ENCODE measurements at regions not wholly inside any gene's neighbourhood (a gene's known extent, or its start where the extent isn't known, plus 50 kb on each side); places are given as distances from the start of the nearest gene placed in this dataset.

DNA sequence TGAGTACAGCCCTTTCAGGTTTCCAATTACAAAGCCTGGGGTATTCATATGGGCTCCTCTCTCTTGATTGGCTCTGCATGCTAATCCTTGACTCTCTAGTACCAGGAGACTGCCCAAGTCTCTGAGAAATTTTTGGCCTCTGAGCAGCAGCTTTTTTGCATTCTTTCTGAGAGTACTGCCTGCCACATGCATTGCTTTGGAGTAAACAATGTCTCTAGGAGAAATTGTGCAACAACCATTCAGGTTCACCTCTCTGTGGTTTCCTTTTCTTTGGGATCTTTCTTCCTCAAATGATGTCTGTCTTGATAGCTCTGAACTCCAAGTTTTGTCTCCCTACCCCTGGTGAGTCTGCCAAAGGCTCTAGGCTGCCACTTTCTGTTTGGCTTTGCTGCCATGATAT, 115.8 kb upstream of the SETBP1 start:
- intact Hi-C loops (cut with DNase I): no loop called here

DNA sequence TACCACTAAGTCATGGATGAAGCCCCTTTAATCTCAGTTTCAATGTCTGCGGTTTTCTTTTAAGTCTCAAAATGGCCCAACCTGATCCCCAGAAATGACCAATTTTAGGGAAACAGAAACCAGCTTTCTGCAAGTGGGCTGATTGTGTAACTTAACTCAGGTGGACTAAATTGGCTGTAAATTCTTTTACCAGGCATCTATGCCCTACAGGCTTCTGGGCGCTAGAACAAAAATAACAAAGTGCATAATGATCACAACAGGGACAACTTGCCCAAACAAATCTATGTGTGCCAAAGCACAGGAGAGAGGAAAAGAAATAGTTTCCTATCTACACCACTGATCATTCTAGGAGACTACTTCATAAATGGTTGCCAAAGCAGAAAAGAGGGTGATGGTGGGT, 112.3 kb upstream of the SETBP1 start:
- H3K36me3 ChIP-seq: no peaks in the 10 kb centered on the region
- DNase-seq: no peak
- H3K4me1 ChIP-seq (ENCODE audit: insufficient read depth): no peaks in the 10 kb centered on the region
- TF ChIP-seq EP300 (IDR thresholded peaks at IDR 0.05): no peak
- H3K27me3 ChIP-seq: no peaks in the 10 kb centered on the region
- H3K27ac ChIP-seq: no peak overlapping the region
- intact Hi-C loops (cut with DNase I): no loop called here
- WGBS, 3 donors: 93 to 97% (median 96%) methylated on average over 2 of the region's 2 CpGs
- no peak overlapping the region for H3K4me3 ChIP-seq
- H3K9me3 ChIP-seq: no peaks in the 10 kb centered on the region

More for the DNA sequence above, 115.8 kb upstream of the SETBP1 start:
- Histone ChIP-seq H3K27me3 (no peaks in the 10 kb centered on the region), H3K4me3 (no peak overlapping the region), H3K27ac (no peak overlapping the region), H3K36me3 (no peaks in the 10 kb centered on the region), H3K4me1 (ENCODE audit: insufficient read depth) (no peaks in the 10 kb centered on the region), H3K9me3 (no peaks in the 10 kb centered on the region)
- no peak for DNase-seq
- TF ChIP-seq EP300 (IDR thresholded peaks at IDR 0.05) (no peak), POLR2A (IDR thresholded peaks at IDR 0.05) (no peak)
- TF ChIP-seq, protein P1, sequence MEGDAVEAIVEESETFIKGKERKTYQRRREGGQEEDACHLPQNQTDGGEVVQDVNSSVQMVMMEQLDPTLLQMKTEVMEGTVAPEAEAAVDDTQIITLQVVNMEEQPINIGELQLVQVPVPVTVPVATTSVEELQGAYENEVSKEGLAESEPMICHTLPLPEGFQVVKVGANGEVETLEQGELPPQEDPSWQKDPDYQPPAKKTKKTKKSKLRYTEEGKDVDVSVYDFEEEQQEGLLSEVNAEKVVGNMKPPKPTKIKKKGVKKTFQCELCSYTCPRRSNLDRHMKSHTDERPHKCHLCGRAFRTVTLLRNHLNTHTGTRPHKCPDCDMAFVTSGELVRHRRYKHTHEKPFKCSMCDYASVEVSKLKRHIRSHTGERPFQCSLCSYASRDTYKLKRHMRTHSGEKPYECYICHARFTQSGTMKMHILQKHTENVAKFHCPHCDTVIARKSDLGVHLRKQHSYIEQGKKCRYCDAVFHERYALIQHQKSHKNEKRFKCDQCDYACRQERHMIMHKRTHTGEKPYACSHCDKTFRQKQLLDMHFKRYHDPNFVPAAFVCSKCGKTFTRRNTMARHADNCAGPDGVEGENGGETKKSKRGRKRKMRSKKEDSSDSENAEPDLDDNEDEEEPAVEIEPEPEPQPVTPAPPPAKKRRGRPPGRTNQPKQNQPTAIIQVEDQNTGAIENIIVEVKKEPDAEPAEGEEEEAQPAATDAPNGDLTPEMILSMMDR (IDR thresholded peaks at IDR 0.05): no peak

DNA sequence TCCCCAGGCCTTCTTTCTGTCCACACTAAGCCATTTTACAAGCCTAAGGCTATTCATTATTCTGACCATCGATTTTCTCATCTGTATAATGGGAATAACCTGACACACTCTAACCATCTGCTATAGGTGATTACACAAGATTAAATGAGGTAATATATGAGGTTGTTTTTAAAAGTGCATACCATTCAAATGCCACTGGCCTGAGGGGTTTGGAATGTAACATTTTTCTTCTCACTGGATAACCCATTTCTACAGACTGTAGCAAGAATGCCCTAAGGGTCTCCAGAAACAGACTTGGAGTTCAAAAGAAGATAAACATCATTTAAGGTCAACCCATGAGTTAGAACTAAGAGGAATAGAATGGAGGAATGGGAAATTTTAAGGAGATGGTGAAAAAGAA, 111.7 kb upstream of the SETBP1 start:
- 82 to 100% (median 85%) methylated on average over 1 of the region's 1 CpG for WGBS, 3 donors
- no peaks in the 10 kb centered on the region for H3K27me3 ChIP-seq
- intact Hi-C loops (cut with DNase I): no loop called here
- no peaks in the 10 kb centered on the region for H3K9me3 ChIP-seq
- no peak for DNase-seq
- H3K4me1 ChIP-seq (ENCODE audit: insufficient read depth): no peaks in the 10 kb centered on the region
- no peaks in the 10 kb centered on the region for H3K36me3 ChIP-seq
- H3K4me3 ChIP-seq: no peak overlapping the region
- TF ChIP-seq, protein P1 (IDR thresholded peaks at IDR 0.05): no peak
- no peak overlapping the region for H3K27ac ChIP-seq

DNA sequence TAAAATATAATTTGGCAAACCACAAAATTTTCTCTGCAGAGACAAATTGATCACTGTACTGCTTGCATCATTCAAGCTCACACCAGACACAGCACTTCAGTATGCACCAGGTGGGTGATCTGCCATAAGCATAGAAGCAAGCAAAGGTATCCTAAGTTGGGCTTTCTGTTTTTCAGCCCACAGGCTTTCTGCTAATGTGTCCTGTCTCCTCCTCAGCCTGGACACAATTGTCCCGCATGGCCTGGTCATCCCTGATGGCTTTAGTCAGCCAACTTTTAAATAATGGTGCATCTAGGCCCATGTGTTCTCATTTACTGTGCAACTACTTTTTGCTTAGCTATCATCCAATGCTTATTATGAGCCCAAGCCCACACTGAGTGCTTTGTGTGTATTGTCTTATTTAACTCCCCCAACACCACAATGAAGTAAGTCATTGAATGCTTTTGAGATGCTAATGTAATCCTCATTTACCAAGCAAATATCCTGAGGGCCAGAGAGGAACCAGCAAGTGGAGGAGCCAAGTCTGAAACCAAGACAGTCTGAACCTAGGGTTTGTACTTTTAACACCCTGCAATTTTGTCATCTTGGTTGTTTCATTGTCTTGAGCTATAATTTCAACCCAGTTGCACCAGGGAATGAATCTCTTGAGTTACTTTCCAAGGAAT, 111.2 kb upstream of the SETBP1 start:
- H3K36me3 ChIP-seq: no peaks in the 10 kb centered on the region
- DNase-seq: no peak
- H3K27me3 ChIP-seq: no peaks in the 10 kb centered on the region
- H3K4me1 ChIP-seq (ENCODE audit: insufficient read depth): no peaks in the 10 kb centered on the region
- no peak overlapping the region for H3K27ac ChIP-seq
- intact Hi-C loops (cut with DNase I): no loop called here
- no peak overlapping the region for H3K4me3 ChIP-seq
- 96 to 100% (median 100%) methylated on average over 1 of the region's 1 CpG for WGBS, 3 donors
- TF ChIP-seq EP300 (IDR thresholded peaks at IDR 0.05): no peak
- TF ChIP-seq, protein P1 (IDR thresholded peaks at IDR 0.05): no peak
- no peak for TF ChIP-seq POLR2A (IDR thresholded peaks at IDR 0.05)
- H3K9me3 ChIP-seq: no peaks in the 10 kb centered on the region

DNA sequence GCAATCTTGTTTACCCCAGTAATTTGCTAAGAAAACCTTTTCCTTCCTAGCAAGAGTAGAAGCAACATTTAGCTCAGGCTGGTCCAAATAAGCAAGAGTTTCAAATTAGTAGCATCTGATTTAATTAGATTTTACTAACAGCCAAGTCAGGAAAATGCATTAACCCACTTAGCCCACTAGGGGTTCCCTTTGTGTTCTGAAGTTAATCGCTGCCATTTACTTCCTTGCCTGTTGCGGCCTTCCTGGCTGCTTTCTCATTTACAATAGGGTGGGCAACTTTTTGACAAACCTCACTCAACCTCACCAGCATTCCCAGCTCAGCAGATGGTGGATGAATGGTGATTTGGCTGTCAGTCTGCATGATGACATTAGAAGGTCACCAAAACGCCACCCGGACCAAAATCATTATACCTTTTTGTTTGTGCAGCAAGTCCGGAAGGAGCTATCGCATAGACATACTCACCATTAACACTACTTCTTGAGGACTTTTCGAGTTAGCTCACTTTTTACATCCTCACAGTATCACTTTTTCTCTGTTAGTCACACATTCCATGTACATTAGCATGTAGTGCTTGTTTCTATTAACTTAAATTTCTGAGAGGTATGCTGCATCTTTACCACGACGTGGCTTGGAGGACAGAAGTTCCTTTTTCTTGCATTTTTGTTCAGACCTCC, 101.5 kb upstream of the SETBP1 start:
- intact Hi-C loops (cut with DNase I): no loop called here
- Histone ChIP-seq H3K27me3 (no peaks in the 10 kb centered on the region), H3K27ac (no peak overlapping the region), H3K4me1 (ENCODE audit: insufficient read depth) (no peaks in the 10 kb centered on the region), H3K36me3 (no peaks in the 10 kb centered on the region), H3K9me3 (no peaks in the 10 kb centered on the region), H3K4me3 (no peak overlapping the region)
- TF ChIP-seq, protein P1 (IDR thresholded peaks at IDR 0.05): no peak
- no peak for TF ChIP-seq POLR2A (IDR thresholded peaks at IDR 0.05)
- TF ChIP-seq EP300 (IDR thresholded peaks at IDR 0.05): no peak
- DNase-seq: no peak
- WGBS, 3 donors: 86 to 88% (median 87%) methylated on average over 9 of the region's 9 CpGs
